HG03045 (cell line): ENCODE measurements at regions not wholly inside any gene's neighbourhood (a gene's known extent, or its start where the extent isn't known, plus 50 kb on each side); places are given as distances from the start of the nearest gene placed in this dataset.

Experiments
- ATAC-seq: cut with Tn5 transposase; IDR thresholded peaks from one replicate; pipeline ENCODE4 v1.9.1; 2021; ENCODE audit warnings: mild to moderate bottlenecking, moderate library complexity; ENCODE audit not compliant: unreplicated experiment

DNA sequence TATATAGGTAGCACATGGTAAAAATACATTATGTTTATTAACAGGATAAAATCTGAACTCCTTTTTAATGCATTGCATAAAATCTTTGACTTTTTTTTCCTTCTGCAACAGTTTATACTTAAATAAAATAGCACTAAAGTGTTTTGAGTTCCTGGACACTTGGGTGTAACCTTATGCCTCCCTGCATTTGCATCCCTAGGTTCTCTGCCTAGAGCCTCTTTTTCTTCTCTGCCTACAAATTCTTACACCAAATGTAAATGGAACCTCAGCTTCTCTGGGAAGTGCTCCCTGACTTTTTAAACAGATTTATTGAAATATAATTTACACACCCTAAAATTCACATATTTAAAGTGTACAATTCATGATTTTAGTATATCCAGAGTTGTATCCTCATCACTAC lies 1017.6 kb downstream of the CNTNAP5 start:
- no peak for ATAC-seq

DNA sequence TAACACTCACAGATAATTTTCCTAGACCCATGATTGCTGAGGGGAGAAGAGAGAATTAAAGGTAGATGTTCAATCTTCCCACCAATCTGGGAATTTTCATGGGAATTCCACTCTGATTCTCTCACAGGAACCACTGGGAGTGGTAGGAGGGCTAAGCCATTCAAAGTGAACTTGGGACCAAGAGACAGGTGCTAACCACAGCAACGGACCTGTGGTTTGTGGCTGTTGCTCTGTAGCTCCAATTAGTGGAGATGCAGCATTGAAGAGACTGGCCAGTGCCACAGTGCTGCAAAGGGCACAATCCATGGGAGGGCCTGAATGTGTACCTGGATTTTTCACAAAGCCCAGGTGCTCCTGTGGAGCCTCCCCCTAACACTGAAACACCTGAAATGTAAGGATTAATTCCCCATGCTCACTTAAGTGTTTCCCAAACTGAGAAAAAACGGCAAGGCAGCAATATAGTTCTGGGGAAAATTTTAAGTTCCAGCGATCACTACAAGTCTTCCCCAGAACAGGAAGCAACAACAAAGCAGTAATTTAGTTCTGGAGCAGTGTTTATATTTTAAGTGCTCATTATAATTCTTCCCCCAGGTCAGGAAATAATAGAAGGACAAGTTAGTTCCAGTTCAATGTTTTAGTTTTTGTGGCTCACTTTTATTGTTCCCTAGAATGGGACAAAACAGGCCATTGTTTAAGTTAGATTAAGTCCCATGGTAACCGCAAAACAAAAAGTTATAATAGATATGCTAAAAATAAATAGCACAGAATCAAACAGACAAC lies 1045.8 kb downstream of the CNTNAP5 start:
- ATAC-seq, result no peak

DNA sequence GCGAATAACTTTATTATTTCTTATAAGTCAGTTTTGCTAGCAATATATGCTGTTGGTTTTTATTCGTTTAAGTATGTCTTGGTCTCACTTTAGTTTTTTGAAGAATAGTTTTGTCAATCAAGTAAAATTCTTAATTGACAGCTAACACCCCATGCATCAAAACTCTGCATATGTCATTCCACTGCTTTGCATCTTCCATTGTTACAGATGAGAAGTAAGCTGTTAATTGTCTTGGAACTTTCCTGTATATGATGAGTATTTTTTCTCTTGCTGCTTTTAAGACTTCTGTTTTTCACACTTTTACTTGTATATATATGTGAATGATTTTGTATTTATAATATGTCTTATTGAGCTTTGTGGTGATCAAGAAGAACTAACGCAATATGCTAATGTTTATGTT lies 1048.4 kb downstream of the CNTNAP5 start:
- ATAC-seq, result no peak

DNA sequence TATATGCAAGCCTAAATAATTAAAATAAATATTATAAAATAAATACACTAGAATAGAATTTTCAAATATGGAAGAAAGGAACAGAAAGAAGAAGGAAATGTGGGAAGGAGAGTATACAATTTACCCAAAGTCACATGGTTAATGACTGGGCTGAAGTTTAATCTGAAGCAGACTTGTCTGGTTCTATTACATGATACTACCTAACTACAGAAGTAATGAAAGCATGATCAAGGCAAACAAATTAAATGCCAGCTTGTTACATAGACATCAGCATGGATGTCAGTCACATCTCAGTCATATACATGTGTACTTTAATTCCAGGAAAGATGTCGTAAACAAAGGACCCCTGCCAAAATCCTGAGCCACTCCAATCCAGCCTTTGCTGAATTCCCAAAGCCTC lies 1060.8 kb downstream of the CNTNAP5 start:
- ATAC-seq, result no peak

DNA sequence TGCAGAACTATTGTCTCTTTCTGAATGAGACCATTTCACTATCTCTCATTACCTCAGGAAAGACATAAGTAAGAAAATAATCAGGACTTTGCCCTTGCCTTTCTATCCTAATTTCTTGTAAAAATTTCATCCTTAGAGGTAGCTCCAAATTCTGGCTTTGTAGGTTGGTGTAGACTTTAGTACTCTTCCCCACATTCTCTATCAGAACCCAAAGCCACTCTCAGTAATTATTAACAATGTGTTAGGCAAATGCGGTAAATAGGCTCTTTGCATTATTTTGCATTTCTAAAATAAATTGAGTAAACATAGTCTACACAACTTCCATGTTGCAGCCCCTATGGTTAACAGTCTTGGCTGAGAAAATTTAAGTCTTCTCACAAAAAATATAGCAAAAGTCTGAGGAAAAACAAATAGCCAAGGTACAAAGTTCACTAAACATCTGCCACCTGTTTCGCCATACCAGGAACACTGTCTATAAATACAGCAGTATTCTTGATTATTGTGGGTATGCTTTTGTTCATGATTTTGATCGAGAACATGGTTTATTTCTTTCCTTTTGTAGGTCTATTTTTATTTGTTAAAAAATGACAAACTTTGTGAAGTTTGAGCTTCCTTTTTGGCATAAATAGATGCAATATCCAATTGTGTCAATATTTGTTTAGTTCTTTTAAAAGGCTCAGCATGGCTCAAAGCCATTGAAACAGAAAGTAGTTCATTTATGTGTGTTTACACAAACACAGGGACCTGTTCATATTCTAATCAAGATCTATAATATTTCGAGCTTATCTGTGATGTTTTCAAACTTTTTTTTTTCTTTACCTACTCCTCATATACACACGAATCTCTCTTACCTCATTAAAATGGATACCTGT lies 1061.5 kb downstream of the CNTNAP5 start:
- no peak for ATAC-seq

DNA sequence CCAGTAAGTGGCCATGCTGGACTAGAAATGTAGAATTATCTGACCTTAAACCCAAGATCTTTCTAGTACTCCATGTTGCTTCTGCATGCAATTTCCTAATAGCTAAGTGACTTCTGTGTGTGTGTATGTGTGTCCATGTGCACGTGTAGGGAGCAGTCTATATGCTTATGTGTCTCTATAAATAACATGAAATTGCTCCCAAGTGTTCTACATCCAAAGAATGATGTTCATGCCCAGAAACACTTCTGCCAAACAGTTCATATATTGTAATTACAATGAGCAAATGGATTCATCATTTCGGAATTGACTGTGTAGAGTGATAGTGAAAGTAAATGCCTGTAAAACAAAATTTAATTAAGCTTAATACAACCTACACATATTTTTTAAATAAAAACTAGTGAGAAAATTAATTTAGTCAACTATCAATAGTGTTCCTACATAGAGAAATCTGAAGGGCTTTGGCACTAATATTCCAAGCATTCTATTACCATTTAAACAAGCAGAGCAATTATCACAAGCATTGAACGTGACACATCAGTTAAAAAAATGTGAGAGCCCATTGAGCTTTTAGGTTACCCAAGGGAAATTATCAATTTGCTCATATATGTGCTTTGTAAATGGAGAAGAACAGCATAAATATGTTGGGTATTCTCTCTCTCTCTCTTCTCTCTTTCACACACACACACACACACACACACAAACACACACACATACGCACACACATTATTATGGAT lies 1067.4 kb downstream of the CNTNAP5 start:
- ATAC-seq, result no peak

DNA sequence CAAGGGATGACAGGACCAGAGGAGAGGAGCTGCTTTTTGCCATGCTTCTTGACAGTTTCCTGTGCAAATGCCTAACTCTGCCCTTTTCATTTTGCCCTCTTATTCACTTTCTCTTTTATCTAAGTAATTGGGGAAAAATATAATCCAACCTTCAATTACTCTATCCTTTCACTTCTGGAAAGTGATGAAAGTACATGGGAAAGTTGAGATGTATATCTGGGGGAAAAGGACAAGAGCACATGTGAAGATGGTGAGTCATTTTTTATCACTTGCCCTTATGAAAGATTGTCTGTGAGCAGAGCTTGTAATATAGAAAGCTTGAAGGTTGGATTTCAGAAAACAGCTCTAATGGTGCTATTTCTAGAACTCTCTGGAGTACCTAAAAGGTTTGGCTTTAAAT lies 1070.7 kb downstream of the CNTNAP5 start:
- ATAC-seq, result no peak

DNA sequence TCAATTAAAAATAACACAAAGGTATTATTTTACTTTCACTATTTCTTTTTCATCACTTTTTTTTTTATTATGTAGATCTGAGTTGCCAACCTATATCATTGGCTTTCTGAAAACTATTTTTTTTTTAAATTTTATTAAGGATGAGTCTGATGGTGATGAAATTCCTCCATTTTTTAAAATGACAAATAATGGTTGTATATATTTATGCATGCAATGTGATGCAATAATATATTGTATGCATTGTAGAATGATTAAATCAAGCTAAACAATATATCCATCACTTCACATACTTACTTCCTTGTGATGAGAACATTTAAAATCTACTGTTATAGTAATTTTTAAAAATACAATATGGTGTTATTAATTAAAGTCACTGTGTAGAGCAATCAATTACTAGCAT lies 1081.6 kb downstream of the CNTNAP5 start:
- no peak for ATAC-seq

DNA sequence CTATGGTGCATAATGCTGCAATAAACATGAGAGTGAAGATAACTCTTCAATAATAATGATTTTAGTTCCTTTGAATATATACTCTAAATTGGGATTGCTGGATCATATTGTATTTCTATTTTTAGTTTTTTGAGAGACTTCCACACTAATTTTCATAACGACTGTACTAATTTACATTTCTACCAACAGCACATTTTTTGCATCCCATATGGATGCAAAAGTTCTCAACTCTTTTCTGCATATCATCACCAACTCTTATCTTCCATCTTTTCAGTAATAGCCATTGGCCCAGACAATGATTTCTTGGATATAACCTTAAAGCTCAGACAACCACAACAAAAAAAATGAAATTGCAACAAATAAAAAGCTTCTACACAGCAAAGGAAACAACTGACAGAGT lies 1082.4 kb downstream of the CNTNAP5 start:
- no peak for ATAC-seq

DNA sequence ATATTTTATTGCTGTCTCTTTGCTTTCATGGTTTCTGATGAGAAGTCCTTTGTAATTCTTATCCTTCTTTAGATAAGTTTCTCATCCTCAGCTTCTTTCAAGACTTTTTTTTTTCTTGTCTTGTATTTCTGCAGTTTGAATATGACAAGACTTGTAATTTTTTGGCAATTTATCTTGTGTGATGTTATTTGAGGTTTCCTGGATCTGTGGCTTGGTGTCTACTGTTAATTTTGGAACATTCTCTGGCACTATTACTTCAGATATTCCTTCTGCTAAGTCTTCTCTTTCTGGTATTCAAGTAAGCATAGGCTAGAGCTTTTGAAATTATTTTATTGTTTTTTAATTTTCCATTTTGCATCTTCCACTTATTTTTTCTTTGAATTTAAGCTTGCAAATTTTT lies 1083.2 kb downstream of the CNTNAP5 start:
- no peak for ATAC-seq

DNA sequence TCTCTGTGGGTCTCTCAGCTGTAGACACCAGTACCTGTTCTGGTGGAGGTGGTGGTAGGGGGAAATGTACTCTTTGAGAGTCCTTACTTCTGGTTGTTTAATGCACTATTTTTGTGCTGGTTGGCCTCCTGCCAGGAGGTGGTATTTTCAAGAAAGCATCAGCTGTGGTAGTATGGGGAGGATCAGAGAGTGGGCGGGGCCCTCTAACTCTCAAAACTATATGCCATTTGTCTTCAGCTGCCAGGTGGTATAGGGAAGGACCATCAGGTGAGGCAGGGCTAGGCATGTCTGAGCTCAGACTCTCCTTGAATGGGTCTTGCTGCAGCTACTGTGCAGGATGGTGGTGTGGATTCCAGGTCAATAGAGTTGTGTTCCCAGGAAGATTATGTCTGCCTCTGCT lies 1100.8 kb downstream of the CNTNAP5 start:
- no peak for ATAC-seq

DNA sequence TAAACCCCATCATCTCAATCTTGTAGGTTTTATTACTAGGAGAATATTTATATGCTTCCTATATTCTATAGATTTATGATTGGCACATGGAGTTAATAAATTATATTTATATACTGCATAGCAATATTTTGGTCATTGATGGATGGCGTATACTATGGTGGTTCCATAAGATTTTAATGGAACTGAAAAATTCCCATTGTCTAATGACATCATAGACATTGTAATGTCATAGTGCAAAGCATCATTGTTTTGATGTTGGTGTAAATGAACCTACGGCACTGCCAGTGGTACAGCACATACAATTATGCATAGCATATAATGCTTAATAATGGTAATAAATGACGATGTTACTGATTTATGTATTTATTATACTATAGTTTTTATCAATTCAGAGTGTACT lies 1135.9 kb downstream of the CNTNAP5 start:
- ATAC-seq, result no peak

DNA sequence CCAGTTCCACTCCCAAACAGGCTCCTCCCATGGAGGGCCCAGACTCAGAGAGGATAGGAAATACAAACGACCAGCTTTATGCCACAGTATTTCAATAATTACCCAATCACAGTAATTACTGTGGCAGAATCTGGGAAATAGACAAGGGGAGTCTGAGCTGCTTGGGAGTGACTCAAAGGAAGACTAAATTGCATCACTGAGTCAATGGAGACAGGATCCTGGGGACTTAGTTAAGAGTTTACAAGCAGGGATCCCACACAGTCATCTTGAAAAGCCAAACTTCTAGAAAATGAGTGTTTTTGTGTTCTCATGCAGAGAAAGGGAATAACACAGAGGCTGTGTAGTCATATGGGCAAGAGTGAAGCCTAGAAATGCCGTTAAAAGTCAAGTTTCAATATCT lies 1142.1 kb downstream of the CNTNAP5 start:
- ATAC-seq, result no peak

DNA sequence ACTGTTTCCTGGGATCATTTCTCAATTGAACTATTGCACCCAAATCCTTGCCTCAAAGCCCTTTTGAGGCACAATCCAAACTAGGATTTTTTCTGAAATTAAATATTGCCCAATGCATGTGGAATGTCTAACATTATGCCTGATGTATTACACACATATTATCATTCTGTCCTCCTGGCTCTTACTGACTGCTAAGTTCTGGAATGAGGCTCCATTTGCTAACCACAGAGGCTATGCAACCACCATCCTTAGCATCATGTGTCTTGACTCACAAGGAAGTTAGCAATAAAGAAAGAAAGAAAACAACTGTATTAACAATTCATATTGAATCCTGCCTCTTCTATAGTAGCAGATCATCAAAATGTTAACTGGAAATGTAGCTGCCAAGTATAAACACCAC lies 1142.7 kb downstream of the CNTNAP5 start:
- ATAC-seq, result no peak

DNA sequence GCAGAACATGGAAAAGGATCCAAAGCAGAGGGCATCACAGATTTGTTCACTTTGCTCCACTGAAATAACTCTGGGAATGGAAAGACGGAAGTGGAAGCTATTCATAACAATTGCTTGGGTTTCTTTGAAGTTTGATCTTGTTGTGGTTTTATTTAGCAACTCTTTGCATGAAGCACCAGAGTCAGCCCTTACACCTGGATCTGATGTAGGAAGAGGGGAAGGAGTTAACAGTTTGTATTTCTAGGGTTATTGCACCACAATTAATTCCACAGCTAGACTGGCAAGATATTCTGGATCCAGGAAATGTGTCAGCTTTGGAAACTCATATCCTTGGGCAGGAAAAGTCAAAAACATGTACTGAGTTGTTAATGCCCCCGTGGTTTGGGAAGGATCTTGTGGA lies 1143.4 kb downstream of the CNTNAP5 start:
- ATAC-seq, result no peak

DNA sequence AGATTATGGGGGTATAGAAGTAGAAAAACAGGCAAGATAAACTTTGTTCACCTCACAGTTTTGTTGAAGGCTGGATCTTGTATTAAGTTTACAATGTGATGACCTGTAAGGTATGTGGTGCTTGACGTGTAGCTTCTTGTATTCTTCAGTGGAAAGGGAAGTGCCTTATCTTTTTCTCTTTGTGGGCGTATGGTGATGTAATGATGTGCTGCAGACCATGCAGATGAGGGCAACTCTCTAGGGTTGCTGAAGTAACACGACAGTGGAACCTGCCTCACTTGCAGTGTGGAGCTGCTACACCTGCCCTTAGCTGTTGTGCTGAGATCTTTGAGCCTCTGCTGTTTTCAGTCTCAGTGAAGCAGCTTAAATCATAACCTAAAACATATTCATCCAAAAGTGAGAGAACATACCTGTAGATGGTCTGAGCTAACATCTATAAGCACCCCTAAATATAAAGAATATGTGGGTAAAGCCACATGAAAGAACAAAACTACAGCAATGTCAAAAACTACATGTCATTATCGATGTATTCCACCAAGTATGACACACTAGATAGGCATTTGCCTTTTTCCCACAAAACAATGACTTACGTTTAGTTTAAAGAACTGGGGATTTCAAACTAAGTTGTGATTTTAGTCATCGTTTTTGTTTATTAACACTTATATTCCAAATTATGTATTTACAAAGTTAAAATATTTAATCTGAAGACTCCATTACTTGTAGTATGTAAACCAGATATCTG lies 1144.1 kb downstream of the CNTNAP5 start:
- no peak for ATAC-seq

DNA sequence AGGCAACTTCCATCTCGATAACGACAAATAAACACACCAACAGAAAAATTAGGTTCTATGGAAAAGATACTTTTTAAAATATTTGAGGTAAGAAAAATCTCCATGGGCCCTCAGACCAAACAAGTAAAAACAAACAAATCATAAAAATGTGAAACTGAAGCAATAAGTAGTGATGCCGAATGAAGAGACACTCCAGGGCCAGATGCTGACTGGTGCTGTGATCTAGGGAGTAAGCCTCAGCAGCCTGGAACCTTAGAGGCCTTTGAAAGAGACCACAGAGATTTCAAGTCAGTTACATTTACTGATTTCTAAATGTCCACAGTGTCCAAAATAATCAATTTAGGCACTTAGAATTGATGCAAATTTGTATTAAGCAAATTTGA lies 1144.7 kb downstream of the CNTNAP5 start:
- no peak for ATAC-seq

DNA sequence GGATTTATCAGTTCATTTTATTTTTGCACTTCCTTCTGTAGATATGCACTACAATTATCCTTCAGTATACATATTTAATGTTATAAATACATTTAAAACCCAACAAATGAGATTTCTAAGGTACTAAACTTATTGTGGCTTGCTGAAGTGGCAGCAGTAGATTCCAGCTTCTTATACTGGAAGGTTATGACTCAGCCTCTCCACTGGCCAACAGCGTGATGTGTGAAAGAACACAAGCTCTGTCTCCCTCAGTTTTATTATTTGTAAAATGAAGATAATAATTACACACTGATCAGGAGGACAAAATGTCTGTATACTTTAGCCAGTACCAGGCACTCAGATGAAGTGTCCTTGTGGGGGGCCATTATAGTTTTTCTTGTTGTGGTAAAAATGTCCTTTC lies 1147.1 kb downstream of the CNTNAP5 start:
- ATAC-seq, result no peak

DNA sequence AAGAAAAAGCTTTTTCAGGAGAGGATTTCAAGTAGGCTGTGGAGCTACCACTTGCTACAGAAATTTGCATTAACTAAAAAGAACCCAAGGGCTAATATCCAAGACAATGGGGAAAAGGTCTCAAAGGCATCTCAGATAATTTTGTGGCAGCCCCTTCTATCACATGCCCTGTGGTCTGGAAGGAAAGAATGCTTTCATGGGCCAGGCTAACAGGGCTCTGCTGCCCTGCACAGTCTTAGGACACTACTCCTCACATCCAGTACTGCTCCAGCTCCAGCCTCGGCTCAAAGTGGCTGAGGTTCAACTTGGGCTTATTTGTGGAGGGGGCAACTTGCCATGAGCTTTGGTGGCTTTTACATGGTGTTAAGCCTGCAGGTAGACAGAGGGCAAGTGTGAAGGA lies 1150.3 kb downstream of the CNTNAP5 start:
- no peak for ATAC-seq

DNA sequence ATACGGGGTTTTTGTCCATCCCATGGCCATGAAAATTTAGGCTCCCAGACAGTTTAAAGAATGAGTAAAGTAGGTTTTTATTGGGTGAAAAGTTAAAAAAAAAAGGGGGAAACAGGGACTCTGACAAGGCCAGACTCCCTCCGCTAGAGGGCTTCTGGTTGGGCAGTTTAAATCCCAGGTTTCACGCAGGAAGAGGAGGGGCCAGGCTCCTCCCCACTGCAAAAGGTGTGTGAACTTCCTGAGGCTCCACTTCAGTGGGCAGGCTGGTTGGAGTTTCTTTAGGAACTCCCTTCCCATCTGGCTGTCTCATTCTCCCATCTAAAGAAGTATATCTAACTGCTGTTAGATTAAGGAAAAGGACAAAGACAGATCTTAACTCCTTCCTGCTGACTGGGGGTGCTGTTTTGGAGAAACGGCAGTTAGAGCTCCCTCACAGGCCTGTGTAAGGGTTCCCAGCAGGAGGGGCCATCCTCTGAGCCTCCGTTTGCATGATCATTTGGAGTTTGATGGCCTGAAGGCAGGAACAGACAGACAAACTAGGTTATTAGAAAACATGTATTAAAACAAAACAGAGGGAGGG lies 1160.7 kb downstream of the CNTNAP5 start:
- no peak for ATAC-seq

DNA sequence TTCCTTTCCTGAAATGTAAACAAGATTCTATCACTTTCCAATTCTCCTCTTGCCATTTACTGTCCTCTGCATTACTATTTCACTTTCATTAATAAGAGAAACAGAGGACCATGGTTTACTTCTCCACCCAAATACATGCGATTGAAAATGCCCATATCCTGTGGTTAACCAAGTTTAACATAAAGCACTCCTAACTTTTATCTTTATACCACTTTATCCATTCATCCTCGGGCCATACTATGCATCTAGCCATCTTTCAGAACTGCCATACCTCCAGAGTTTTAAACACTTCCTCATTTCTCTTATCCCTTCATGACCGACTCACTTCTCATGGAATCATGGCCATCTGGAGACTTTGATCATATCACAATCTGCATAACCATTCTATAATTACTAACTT lies 1182.3 kb downstream of the CNTNAP5 start:
- ATAC-seq, result no peak
